ENCODE measurements at regions not wholly inside any gene's neighbourhood (a gene's known extent, or its start where the extent isn't known, plus 50 kb on each side); places are given as distances from the start of the nearest gene placed in this dataset.

GRCh38 chr2:204060841-204061240 lies 124.3 kb downstream of the ICOS start:
- no peak for TF ChIP-seq CTCF (IDR thresholded peaks at IDR 0.05; ENCODE audit: poor library complexity)
- no peak for TF ChIP-seq EZH2 (IDR thresholded peaks at IDR 0.05; ENCODE audit: borderline replicate concordance)
- no peak for TF ChIP-seq EZH2phosphoT487 (IDR thresholded peaks at IDR 0.05; ENCODE audit: low read depth, severe bottlenecking, unreplicated experiment)
